ENCODE measurements at regions not wholly inside any gene's neighbourhood (a gene's known extent, or its start where the extent isn't known, plus 50 kb on each side); places are given as distances from the start of the nearest gene placed in this dataset.

DNA sequence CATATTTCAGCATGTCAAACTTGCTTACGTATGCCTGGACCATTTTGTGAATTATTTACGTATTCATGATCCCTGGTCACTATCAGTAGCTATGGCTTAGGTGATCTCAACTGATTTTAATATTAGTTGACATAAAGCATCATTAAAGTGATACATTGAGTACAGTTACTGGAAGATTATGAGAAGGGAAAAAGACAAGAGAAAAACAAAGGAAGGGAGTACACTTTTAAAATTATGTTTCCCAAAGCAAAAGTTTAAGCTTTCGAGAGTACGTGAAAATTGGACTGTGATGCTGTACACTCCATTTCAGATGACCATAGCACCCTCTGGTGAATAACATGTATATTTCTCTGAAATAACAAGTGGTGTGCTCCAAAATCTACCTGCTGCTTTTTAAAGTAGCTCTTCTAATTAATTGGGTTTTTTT, 215.0 kb upstream of the HSF2 start:
- no peak for TF ChIP-seq ZBTB7A (IDR thresholded peaks at IDR 0.05; ENCODE audit: low read depth)
- TF ChIP-seq YY1 (IDR thresholded peaks at IDR 0.05; ENCODE audit: low read depth) = no peak
- no peak for TF ChIP-seq TAF1 (IDR thresholded peaks at IDR 0.05; ENCODE audit: low read depth)
- no peak for TF ChIP-seq TEAD4 (IDR thresholded peaks at IDR 0.05)
- no peak for TF ChIP-seq CREB1 (IDR thresholded peaks at IDR 0.05; ENCODE audit: low read depth)
- TF ChIP-seq RAD21 (IDR thresholded peaks at IDR 0.05; ENCODE audit: low read depth) = peak; percentile 78

Measured in Ishikawa (cell line).